ENCODE measurements at regions not wholly inside any gene's neighbourhood (a gene's known extent, or its start where the extent isn't known, plus 50 kb on each side); places are given as distances from the start of the nearest gene placed in this dataset.
"Not testable (repeated sequence)": the region's sequence is repeated elsewhere in the genome, so short reads cannot be mapped to it uniquely, and the experiment has no call there.

GRCh38 chr3:6018456-6018855 is 830.9 kb downstream of the EDEM1 start:
- DNase-seq (ENCODE audit: low spot score), result no peak

- no peak for DNase-seq (ENCODE audit: low spot score)
These were observed 835.1 kb downstream of the EDEM1 start for GRCh38 chr3:6022621-6023020.

GRCh38 chr3:6025032-6025431 is 835.9 kb upstream of the GRM7 start:
- DNase-seq (ENCODE audit: low spot score), result no peak

- not testable (repeated sequence) for DNase-seq (ENCODE audit: low spot score)
These were observed 830.3 kb upstream of the GRM7 start for GRCh38 chr3:6030648-6031047.

- no peak for DNase-seq (ENCODE audit: low spot score)
These were observed 825.3 kb upstream of the GRM7 start for GRCh38 chr3:6035626-6036025.

- no peak for DNase-seq (ENCODE audit: low spot score)
These were observed 820.9 kb upstream of the GRM7 start for GRCh38 chr3:6039971-6040370.

GRCh38 chr3:6041894-6042293 is 819.0 kb upstream of the GRM7 start:
- DNase-seq (ENCODE audit: low spot score), result no peak

GRCh38 chr3:6047016-6047415 is 813.9 kb upstream of the GRM7 start:
- no peak for DNase-seq (ENCODE audit: low spot score)

- DNase-seq (ENCODE audit: low spot score), result no peak
These were observed 800.7 kb upstream of the GRM7 start for GRCh38 chr3:6060251-6060650.

- DNase-seq (ENCODE audit: low spot score), result no peak
These were observed 798.4 kb upstream of the GRM7 start for GRCh38 chr3:6062261-6063187.

GRCh38 chr3:6066397-6066796 is 794.5 kb upstream of the GRM7 start:
- DNase-seq (ENCODE audit: low spot score), result no peak

GRCh38 chr3:6066868-6067578 is 793.9 kb upstream of the GRM7 start:
- not testable (repeated sequence) for DNase-seq (ENCODE audit: low spot score)

GRCh38 chr3:6074952-6075351 is 786.0 kb upstream of the GRM7 start:
- DNase-seq (ENCODE audit: low spot score), result no peak

GRCh38 chr3:6078436-6078835 is 782.5 kb upstream of the GRM7 start:
- DNase-seq (ENCODE audit: low spot score), result no peak

GRCh38 chr3:6079011-6079410 is 781.9 kb upstream of the GRM7 start:
- no peak for DNase-seq (ENCODE audit: low spot score)

GRCh38 chr3:6079561-6080179 is 781.2 kb upstream of the GRM7 start:
- no peak for DNase-seq (ENCODE audit: low spot score)

GRCh38 chr3:6088433-6088832 is 772.5 kb upstream of the GRM7 start:
- DNase-seq (ENCODE audit: low spot score), result no peak

- DNase-seq (ENCODE audit: low spot score), result no peak
These were observed 771.1 kb upstream of the GRM7 start for GRCh38 chr3:6089780-6090179.

GRCh38 chr3:6091262-6091661 is 769.7 kb upstream of the GRM7 start:
- no peak for DNase-seq (ENCODE audit: low spot score)

- DNase-seq (ENCODE audit: low spot score), result no peak
These were observed 765.9 kb upstream of the GRM7 start for GRCh38 chr3:6095006-6095405.

- DNase-seq (ENCODE audit: low spot score), result no peak
These were observed 763.9 kb upstream of the GRM7 start for GRCh38 chr3:6097021-6097420.

- no peak for DNase-seq (ENCODE audit: low spot score)
These were observed 763.4 kb upstream of the GRM7 start for GRCh38 chr3:6097556-6097955.
